Heart left ventricle (tissue), 13 donors: ENCODE measurements at regions not wholly inside any gene's neighbourhood (a gene's known extent, or its start where the extent isn't known, plus 50 kb on each side); places are given as distances from the start of the nearest gene placed in this dataset.

Experiments used
- POLR2A ChIP-seq, 2 donors: fragments of 450-650 bp; IDR thresholded peaks; one replicate each; pipeline ENCODE4 v1.6.1; 2017; ENCODE audit warnings: antibody characterized with exemption in 2 of 2, mild to moderate bottlenecking in 2 of 2, moderate library complexity in 2 of 2
- TF ChIP-seq, protein P1 (sequence below), 12 donors: fragments of 200-600 bp; sonication (generic) in 4 of 12; IDR thresholded peaks; one replicate each; pipeline versions ENCODE4 v1.5.0 to v1.8.0; 2018 to 2022; ENCODE audit warnings: antibody characterized with exemption in 12 of 12, mild to moderate bottlenecking in 5 of 12
- donor health status: ischemic (EF 13 %, LVEDD 7.1; RV severe dilation, severe dysfunction).
- donor health status: DM: no; HTN: yes; CAD: no.
- donor health status: DM: no; HTN: no; CAD: no.
- donor health status: ischemic (EF 25% LVEDD 6.9; RV normal size, moderate dysfunction).
- donor health status: ischemic (EF 25% LVEDD 5.7; RV mildly dilated, moderate dysfunction).
- donor health status: ischemic (EF 35%, LVEDD 5.7; RV mildly dilated, moderate dysfunction).
- donor health status: nonischemic (EF 11% LVEDD 7.7; RV severe dilation, severe dysfunction).
- donor health status: DM: yes; HTN: yes; CAD: no.
- donor health status: PGD.
- donor health status: ischemic (EF 29% LVEDD 5.4; RV normal size, mild dysfunction).
- donor health status: nonischemic (EF 23%, LVEDD 6.1; RV moderate dilation, normal function).

- TF ChIP-seq, protein P1, sequence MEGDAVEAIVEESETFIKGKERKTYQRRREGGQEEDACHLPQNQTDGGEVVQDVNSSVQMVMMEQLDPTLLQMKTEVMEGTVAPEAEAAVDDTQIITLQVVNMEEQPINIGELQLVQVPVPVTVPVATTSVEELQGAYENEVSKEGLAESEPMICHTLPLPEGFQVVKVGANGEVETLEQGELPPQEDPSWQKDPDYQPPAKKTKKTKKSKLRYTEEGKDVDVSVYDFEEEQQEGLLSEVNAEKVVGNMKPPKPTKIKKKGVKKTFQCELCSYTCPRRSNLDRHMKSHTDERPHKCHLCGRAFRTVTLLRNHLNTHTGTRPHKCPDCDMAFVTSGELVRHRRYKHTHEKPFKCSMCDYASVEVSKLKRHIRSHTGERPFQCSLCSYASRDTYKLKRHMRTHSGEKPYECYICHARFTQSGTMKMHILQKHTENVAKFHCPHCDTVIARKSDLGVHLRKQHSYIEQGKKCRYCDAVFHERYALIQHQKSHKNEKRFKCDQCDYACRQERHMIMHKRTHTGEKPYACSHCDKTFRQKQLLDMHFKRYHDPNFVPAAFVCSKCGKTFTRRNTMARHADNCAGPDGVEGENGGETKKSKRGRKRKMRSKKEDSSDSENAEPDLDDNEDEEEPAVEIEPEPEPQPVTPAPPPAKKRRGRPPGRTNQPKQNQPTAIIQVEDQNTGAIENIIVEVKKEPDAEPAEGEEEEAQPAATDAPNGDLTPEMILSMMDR (IDR thresholded peaks at IDR 0.05) = no peak
- no peak for TF ChIP-seq POLR2A (IDR thresholded peaks at IDR 0.05)
Measured at GRCh38 chr21:28705616-28706015, 287.1 kb downstream of the LTN1 start.
